ENCODE measurements at regions not wholly inside any gene's neighbourhood (a gene's known extent, or its start where the extent isn't known, plus 50 kb on each side); places are given as distances from the start of the nearest gene placed in this dataset.
A peak's percentile ranks its signal among the peaks of the same experiment; 100 is the strongest.

- Histone ChIP-seq H3K9me3 (ENCODE audit: control insufficient read depth, insufficient read depth, low read depth, low read length) (no peaks in the 10 kb centered on the region), H3K36me3 (ENCODE audit: control insufficient read depth in 2 of 2, insufficient read depth in 1 of 2, low read length in 2 of 2) (no peaks in the 10 kb centered on the region), H3K27ac (ENCODE audit: extremely low read depth, low read depth, low read length) (no peak overlapping the region), H3K4me1 (ENCODE audit: control insufficient read depth, insufficient read depth, low read length) (no peaks in the 10 kb centered on the region), H3K4me3 (ENCODE audit: low read depth, low read length) (no peak overlapping the region)
- TF ChIP-seq MZF1 (tag by site-specific recombination; IDR thresholded peaks at IDR 0.05; ENCODE audit: borderline replicate concordance) (no peak), ZNF341 (tag by site-specific recombination; IDR thresholded peaks at IDR 0.05; ENCODE audit: low read depth) (no peak), ZFHX2 (tag by site-specific recombination; conservative IDR thresholded peaks at IDR 0.05) (peak; percentile 23; the same call in 1 of the 2 replicates)
- POLR2A ChIA-PET, result no interaction called here
- CTCF ChIA-PET, result no interaction called here
Observed at GRCh38 chr12:116497051-116497591, 62.1 kb upstream of the MAP1LC3B2 start.

DNA sequence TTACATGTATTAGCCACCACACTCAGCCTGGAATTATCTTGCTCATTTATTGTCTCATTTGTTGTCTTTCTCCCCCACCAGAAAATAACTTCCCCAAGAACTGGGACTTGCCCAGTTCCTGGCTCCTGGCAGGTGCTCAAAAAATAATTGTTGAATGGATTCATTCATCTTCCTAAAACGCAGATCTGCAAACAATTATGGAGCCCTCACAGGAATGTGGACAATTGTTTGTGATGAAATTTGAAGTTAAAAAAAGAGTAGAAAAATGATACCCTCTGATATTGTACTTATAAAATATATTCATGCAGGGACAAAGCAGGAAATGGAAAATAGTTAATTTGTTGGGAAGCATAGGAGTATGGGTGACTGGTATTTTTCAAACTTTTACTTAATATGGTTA lies 60.7 kb upstream of the MAP1LC3B2 start:
- Histone ChIP-seq H3K27ac (ENCODE audit: extremely low read depth, low read depth, low read length) (no peak overlapping the region), H3K9me3 (ENCODE audit: control insufficient read depth, insufficient read depth, low read depth, low read length) (no peaks in the 10 kb centered on the region), H3K4me3 (ENCODE audit: low read depth, low read length) (no peak overlapping the region), H3K4me1 (ENCODE audit: control insufficient read depth, insufficient read depth, low read length) (no peaks in the 10 kb centered on the region), H3K36me3 (ENCODE audit: control insufficient read depth in 2 of 2, insufficient read depth in 1 of 2, low read length in 2 of 2) (no peaks in the 10 kb centered on the region)
- TF ChIP-seq FEZF1 (tag by site-specific recombination; IDR thresholded peaks at IDR 0.05), result no peak
- TF ChIP-seq GLIS1 (tag by site-specific recombination; IDR thresholded peaks at IDR 0.05), result 0 out of 2 replicates have a peak, but pooled peaks have one; percentile 7
- ChIA-PET POLR2A (no interaction called here), CTCF (interaction anchor here (0.7 kb wide), 1 partner anchor 192 kb away, joined by 4 read pairs; no protein-coding TSS in a partner anchor)

DNA sequence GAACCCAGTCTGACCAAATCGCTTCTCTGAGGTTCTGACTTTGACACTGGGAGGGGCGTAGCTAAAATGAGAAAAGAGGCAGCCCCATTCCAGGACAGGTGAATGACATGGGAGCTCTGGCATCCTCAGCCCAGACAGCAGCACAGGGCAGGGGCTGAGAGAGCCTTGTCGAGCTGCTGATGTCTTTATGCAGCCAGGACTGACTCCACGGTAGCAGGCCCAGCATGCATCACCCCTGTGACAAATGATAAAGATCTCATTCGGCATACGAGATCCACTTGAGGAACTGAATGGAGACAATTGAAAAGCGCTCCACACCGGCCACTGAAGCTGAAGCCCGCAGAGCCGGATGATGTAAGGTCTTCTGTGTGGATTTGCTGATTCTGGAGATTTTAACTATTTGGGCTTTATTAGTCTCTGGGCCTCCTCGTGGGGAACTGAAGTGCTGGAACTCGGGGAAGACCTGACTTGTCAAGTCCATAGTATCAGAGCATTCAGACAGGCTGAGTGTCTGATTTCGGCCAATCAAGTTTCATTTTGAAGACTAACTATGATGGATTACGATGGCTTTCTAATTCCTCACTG lies 56.9 kb upstream of the MAP1LC3B2 start:
- peak; percentile 79 for TF ChIP-seq OSR2 (tag by site-specific recombination; IDR thresholded peaks at IDR 0.05)
- TF ChIP-seq ZNF2 (tag by site-specific recombination; IDR thresholded peaks at IDR 0.05), result no peak
- TF ChIP-seq KLF9 (tag by site-specific recombination; IDR thresholded peaks at IDR 0.05; ENCODE audit: low read depth), result no peak
- no peak for TF ChIP-seq GLI2 (tag by site-specific recombination; IDR thresholded peaks at IDR 0.05; ENCODE audit: borderline replicate concordance, low read depth)
- no peak for TF ChIP-seq ZNF560 (tag by site-specific recombination; IDR thresholded peaks at IDR 0.05; ENCODE audit: borderline replicate concordance)
- no peak for TF ChIP-seq ZFP69B (tag by site-specific recombination; IDR thresholded peaks at IDR 0.05)
- TF ChIP-seq ZFP37 (tag by site-specific recombination; IDR thresholded peaks at IDR 0.05), result no peak
- peak; percentile 61 for TF ChIP-seq ZIC2 (tag by site-specific recombination; IDR thresholded peaks at IDR 0.05)
- peak; percentile 94 for TF ChIP-seq ZBTB17 (tag by site-specific recombination; IDR thresholded peaks at IDR 0.05)
- TF ChIP-seq ZNF19 (tag by site-specific recombination; IDR thresholded peaks at IDR 0.05; ENCODE audit: low read depth), result no peak
- TF ChIP-seq ZNF26 (tag by site-specific recombination; IDR thresholded peaks at IDR 0.05), result no peak
- TF ChIP-seq, protein P1, sequence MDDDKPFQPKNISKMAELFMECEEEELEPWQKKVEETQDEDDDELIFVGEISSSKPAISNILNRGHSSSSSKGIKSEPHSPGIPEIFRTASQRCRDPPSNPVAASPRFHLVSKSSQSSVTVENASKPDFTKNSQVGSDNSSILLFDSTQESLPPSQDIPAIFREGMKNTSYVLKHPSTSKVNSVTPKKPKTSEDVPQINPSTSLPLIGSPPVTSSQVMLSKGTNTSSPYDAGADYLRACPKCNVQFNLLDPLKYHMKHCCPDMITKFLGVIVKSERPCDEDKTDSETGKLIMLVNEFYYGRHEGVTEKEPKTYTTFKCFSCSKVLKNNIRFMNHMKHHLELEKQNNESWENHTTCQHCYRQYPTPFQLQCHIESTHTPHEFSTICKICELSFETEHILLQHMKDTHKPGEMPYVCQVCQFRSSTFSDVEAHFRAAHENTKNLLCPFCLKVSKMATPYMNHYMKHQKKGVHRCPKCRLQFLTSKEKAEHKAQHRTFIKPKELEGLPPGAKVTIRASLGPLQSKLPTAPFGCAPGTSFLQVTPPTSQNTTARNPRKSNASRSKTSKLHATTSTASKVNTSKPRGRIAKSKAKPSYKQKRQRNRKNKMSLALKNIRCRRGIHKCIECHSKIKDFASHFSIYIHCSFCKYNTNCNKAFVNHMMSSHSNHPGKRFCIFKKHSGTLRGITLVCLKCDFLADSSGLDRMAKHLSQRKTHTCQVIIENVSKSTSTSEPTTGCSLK (tag by site-specific recombination; IDR thresholded peaks at IDR 0.05), result no peak
- no peaks in the 10 kb centered on the region for H3K36me3 ChIP-seq (ENCODE audit: control insufficient read depth in 2 of 2, insufficient read depth in 1 of 2, low read length in 2 of 2)
- no peak overlapping the region for H3K4me3 ChIP-seq (ENCODE audit: low read depth, low read length)
- no peaks in the 10 kb centered on the region for H3K9me3 ChIP-seq (ENCODE audit: control insufficient read depth, insufficient read depth, low read depth, low read length)
- no peaks in the 10 kb centered on the region for H3K4me1 ChIP-seq (ENCODE audit: control insufficient read depth, insufficient read depth, low read length)
- no peak overlapping the region for H3K27ac ChIP-seq (ENCODE audit: extremely low read depth, low read depth, low read length)
- ChIA-PET CTCF (no interaction called here), POLR2A (no interaction called here)
